ENCODE measurements at regions not wholly inside any gene's neighbourhood (a gene's known extent, or its start where the extent isn't known, plus 50 kb on each side); places are given as distances from the start of the nearest gene placed in this dataset.

- WGBS, 2 experiments (ENCODE audit: extremely low coverage in 1 of 2, insufficient coverage in 1 of 2, insufficient read length in 1 of 2, insufficient replicate concordance in 2 of 2, low coverage in 1 of 2, low lambda C conversion rate in 2 of 2, missing lambda C conversion rate in 1 of 2): 94% methylated on average over 6 of the region's 6 CpGs; no CpG with 5 or more reads in 1 of the 2 experiments
- H3K18ac ChIP-seq (ENCODE audit: extremely low read depth, low read length): no peak overlapping the region
- H4K91ac ChIP-seq (replicated peaks; ENCODE audit: insufficient read length, low read length): no peak overlapping the region
- POLR2A ChIA-PET (ENCODE audit: partially characterized antibody): no interaction called here
- no peak overlapping the region for H3K4me3 ChIP-seq (ENCODE audit: extremely low read depth in 1 of 4, insufficient read depth in 2 of 4, low read depth in 3 of 4, low read length in 4 of 4)
- no peaks in the 10 kb centered on the region for H3K9me3 ChIP-seq (ENCODE audit: insufficient read depth in 2 of 2, low read depth in 1 of 2, low read length in 1 of 2)
- no peak overlapping the region for H2BK5ac ChIP-seq (ENCODE audit: low read depth, low read length)
- H2BK15ac ChIP-seq (ENCODE audit: low read length): no peak overlapping the region
- H3K4me2 ChIP-seq (ENCODE audit: insufficient read depth in 1 of 2, low read depth in 2 of 2, low read length in 2 of 2): no peak overlapping the region
- no peak overlapping the region for H2BK12ac ChIP-seq (ENCODE audit: low read depth, low read length)
- CTCF ChIA-PET (ENCODE audit: partially characterized antibody): no interaction called here
- H3K23ac ChIP-seq (ENCODE audit: insufficient read length): no peak overlapping the region
- H3K56ac ChIP-seq (replicated peaks; ENCODE audit: insufficient read length, low read depth, low read length): no peak overlapping the region
- no peak overlapping the region for H4K5ac ChIP-seq (ENCODE audit: insufficient read length, low read depth, low read length)
- no peaks in the 10 kb centered on the region for H3K79me1 ChIP-seq (ENCODE audit: low read depth, low read length)
- DNase-seq (ENCODE audit: low read depth in 1 of 2, low spot score in 2 of 2) (no peak), FAIRE-seq (no peak)
- no peak overlapping the region for H2BK120ac ChIP-seq (replicated peaks; ENCODE audit: low read depth, low read length)
- TF ChIP-seq SIRT6 (IDR thresholded peaks at IDR 0.05; ENCODE audit: low read length): no peak
- no peak for TF ChIP-seq EGR1 (IDR thresholded peaks at IDR 0.05; ENCODE audit: borderline replicate concordance, low read depth, low read length)
- no peaks in the 10 kb centered on the region for H3K36me3 ChIP-seq (ENCODE audit: control insufficient read depth in 2 of 4, insufficient read depth in 4 of 4, low read length in 3 of 4)
- no peak overlapping the region for H3K27ac ChIP-seq (ENCODE audit: low read depth, low read length)
- H3K14ac ChIP-seq (ENCODE audit: insufficient read length): no peak overlapping the region
- no peaks in the 10 kb centered on the region for H4K20me1 ChIP-seq (replicated peaks in 1 of 2; ENCODE audit: control insufficient read depth in 1 of 2, insufficient read depth in 2 of 2, low read length in 2 of 2)
- H3K4me1 ChIP-seq (replicated peaks in 1 of 4; ENCODE audit: control insufficient read depth in 3 of 4, insufficient read depth in 4 of 4, low read length in 3 of 4): peaks cover 0 to 7% (median 2%) of the 10 kb centered on the region in 4 experiments; a peak in 4 of 7 replicates
- no peaks in the 10 kb centered on the region; the same call in 1 of the 2 replicates for H3K23me2 ChIP-seq (ENCODE audit: low read depth, low read length)
- H2AK5ac ChIP-seq (ENCODE audit: low read depth, low read length): no peak overlapping the region
- H3K4ac ChIP-seq (replicated peaks; ENCODE audit: insufficient read length, low read depth, low read length): no peak overlapping the region
- H2BK20ac ChIP-seq (ENCODE audit: low read length): no peak overlapping the region
- peaks cover 0 to 4% (median 2%) of the 10 kb centered on the region in 4 experiments; a peak in 3 of 7 replicates for H3K27me3 ChIP-seq (replicated peaks in 1 of 4; ENCODE audit: control insufficient read depth in 3 of 4, extremely low read depth in 1 of 4, insufficient read depth in 3 of 4, low read length in 3 of 4)
- no peaks in the 10 kb centered on the region for H3K79me2 ChIP-seq (ENCODE audit: control insufficient read depth in 1 of 2, insufficient read depth in 2 of 2, low read length in 2 of 2)
- no peak overlapping the region for H3K9ac ChIP-seq (replicated peaks in 1 of 4; ENCODE audit: extremely low read depth in 1 of 4, low read depth in 3 of 4, low read length in 3 of 4)
- H4K8ac ChIP-seq (ENCODE audit: extremely low read depth, insufficient read depth, low read length): no peak overlapping the region
- H2AFZ ChIP-seq (ENCODE audit: low read length): no peak overlapping the region
Observed at GRCh38 chr20:60792941-60793340, 459.1 kb upstream of the CDH4 start.

All from H1 (cell line).